A549 (cell line): ENCODE measurements at regions not wholly inside any gene's neighbourhood (a gene's known extent, or its start where the extent isn't known, plus 50 kb on each side); places are given as distances from the start of the nearest gene placed in this dataset.

ENCODE experiments used
- BCL3 ChIP-seq: fragments of >200 bp; sonication (Bioruptor Twin); formaldehyde crosslinking; IDR thresholded peaks from 3 replicates; pipeline ENCODE4 v1.6.1; 2016
- CHD2 ChIP-seq: fragments of 150-350 bp; IDR thresholded peaks from 2 replicates; pipeline ENCODE4 v1.6.1; 2014; ENCODE audit warnings: low read length; ENCODE audit not compliant: partially characterized antibody
- CHD4 ChIP-seq: fragments of 200-600 bp; sonication (generic); IDR thresholded peaks from 2 replicates; pipeline ENCODE4 v1.6.1; 2016; ENCODE audit warnings: antibody characterized with exemption, mild to moderate bottlenecking, borderline replicate concordance
- CTCF ChIP-seq: fragments of >200 bp; sonication (Bioruptor Twin); formaldehyde crosslinking; IDR thresholded peaks from 3 replicates; pipeline ENCODE4 v1.5.1; 2016
- ESRRA ChIP-seq: fragments of 150-350 bp; IDR thresholded peaks from 2 replicates; pipeline ENCODE4 v1.6.1; 2014; ENCODE audit warnings: mild to moderate bottlenecking, low read length, borderline replicate concordance
- JUN ChIP-seq, 2 experiments: fragments of >200 bp; sonication (Bioruptor Twin); formaldehyde crosslinking; IDR thresholded peaks; 2 replicates in 1 of 2; 3 replicates in 1 of 2; pipeline ENCODE4 v1.6.1; 2016 to 2017
- NFE2L2 ChIP-seq: fragments of 150-350 bp; conservative IDR thresholded peaks from 2 replicates; pipeline ENCODE4 v1.6.1; 2014; ENCODE audit warnings: low read length
- NR3C1 ChIP-seq: fragments of >200 bp; sonication (Bioruptor Twin); formaldehyde crosslinking; IDR thresholded peaks from 3 replicates; pipeline ENCODE4 v1.6.1; 2017
- POLR2A ChIP-seq: IDR thresholded peaks from 2 replicates; pipeline ENCODE4 v1.6.1; 2012; ENCODE audit warnings: mild to moderate bottlenecking, low read length
- RCOR1 ChIP-seq: fragments of 150-350 bp; IDR thresholded peaks from 2 replicates; pipeline ENCODE4 v1.6.1; 2014; ENCODE audit warnings: antibody characterized with exemption, low read length, low read depth
- RFX5 ChIP-seq: fragments of 450-650 bp; IDR thresholded peaks from 2 replicates; pipeline ENCODE4 v1.7.1; 2014; ENCODE audit warnings: antibody characterized with exemption, mild to moderate bottlenecking, moderate library complexity
- RNF2 ChIP-seq: fragments of 200-600 bp; sonication (generic); IDR thresholded peaks from 2 replicates; pipeline ENCODE4 v1.6.1; 2016; ENCODE audit warnings: low read depth, mild to moderate bottlenecking, antibody characterized with exemption, moderate library complexity, borderline replicate concordance

GRCh38 chr2:765369-765768 lies 88.2 kb upstream of the TMEM18 start:
- no peak for TF ChIP-seq RFX5
- TF ChIP-seq CTCF: no peak
- no peak for TF ChIP-seq CHD2
- no peak for TF ChIP-seq POLR2A
- no peak for TF ChIP-seq NR3C1
- TF ChIP-seq CHD4: no peak
- TF ChIP-seq RCOR1: no peak
- no peak for TF ChIP-seq BCL3
- no peak for TF ChIP-seq NFE2L2
- TF ChIP-seq ESRRA: no peak
- TF ChIP-seq JUN (IDR thresholded peaks at IDR 0.05): no peak
- TF ChIP-seq RNF2: no peak
